HUES6 (cell line): ENCODE measurements at regions not wholly inside any gene's neighbourhood (a gene's known extent, or its start where the extent isn't known, plus 50 kb on each side); places are given as distances from the start of the nearest gene placed in this dataset.
"Not testable (repeated sequence)": the region's sequence is repeated elsewhere in the genome, so short reads cannot be mapped to it uniquely, and the experiment has no call there.

Source experiments
- H3K27ac ChIP-seq: 2 replicates; pipeline ENCODE4 v1.7.0; 2013; ENCODE audit warnings: low read depth, mild to moderate bottlenecking, low read length, inconsistent platforms
- H3K27me3 ChIP-seq: 2 replicates; pipeline ENCODE4 v1.6.1; 2013; ENCODE audit warnings: low read length; ENCODE audit not compliant: control insufficient read depth, insufficient read depth
- H3K36me3 ChIP-seq: 2 replicates; pipeline ENCODE4 v1.6.1; 2013; ENCODE audit warnings: low read length; ENCODE audit not compliant: control insufficient read depth, insufficient read depth
- H3K4me1 ChIP-seq: 2 replicates; pipeline ENCODE4 v1.6.1; 2013; ENCODE audit warnings: low read length; ENCODE audit not compliant: control insufficient read depth, insufficient read depth
- H3K4me3 ChIP-seq: 2 replicates; pipeline ENCODE4 v1.5.1; 2013; ENCODE audit warnings: low read depth, low read length
- H3K9ac ChIP-seq: one replicate; pipeline ENCODE4 v1.6.1; 2013; ENCODE audit warnings: mild to moderate bottlenecking, low read length
- H3K9me3 ChIP-seq: 2 replicates; pipeline ENCODE4 v1.6.1; 2013; ENCODE audit warnings: low read depth, low read length; ENCODE audit not compliant: control insufficient read depth, insufficient read depth

GRCh38 chrX:4059893-4060292 is 346.4 kb upstream of the PRKX start:
- Histone ChIP-seq H3K9ac (no peak overlapping the region), H3K9me3 (no peaks in the 10 kb centered on the region), H3K4me1 (no peaks in the 10 kb centered on the region), H3K27ac (no peak overlapping the region), H3K4me3 (no peak overlapping the region), H3K36me3 (no peaks in the 10 kb centered on the region), H3K27me3 (no peaks in the 10 kb centered on the region; the same call in 1 of the 2 replicates)

- no peak overlapping the region for H3K27ac ChIP-seq
- H3K4me1 ChIP-seq, result no peaks in the 10 kb centered on the region
- no peak overlapping the region for H3K4me3 ChIP-seq
- no peak overlapping the region for H3K9ac ChIP-seq
- H3K36me3 ChIP-seq, result no peaks in the 10 kb centered on the region
- H3K27me3 ChIP-seq, result no peaks in the 10 kb centered on the region
- no peaks in the 10 kb centered on the region for H3K9me3 ChIP-seq
Observed at GRCh38 chrX:4043951-4044350, 330.5 kb upstream of the PRKX start.

GRCh38 chrX:4035874-4036273 is 322.4 kb upstream of the PRKX start:
- Histone ChIP-seq H3K4me3 (no peak overlapping the region), H3K27me3 (no peaks in the 10 kb centered on the region), H3K4me1 (no peaks in the 10 kb centered on the region), H3K9ac (no peak overlapping the region), H3K27ac (no peak overlapping the region), H3K36me3 (no peaks in the 10 kb centered on the region), H3K9me3 (peaks cover 6% of the 10 kb centered on the region; the same call in 1 of the 2 replicates)

GRCh38 chrX:4028151-4028550 is 314.7 kb upstream of the PRKX start:
- no peaks in the 10 kb centered on the region for H3K36me3 ChIP-seq
- H3K9ac ChIP-seq, result no peak overlapping the region
- H3K4me1 ChIP-seq, result no peaks in the 10 kb centered on the region
- no peaks in the 10 kb centered on the region; the same call in 1 of the 2 replicates for H3K27me3 ChIP-seq
- H3K4me3 ChIP-seq, result no peak overlapping the region
- no peak overlapping the region for H3K27ac ChIP-seq
- H3K9me3 ChIP-seq, result no peaks in the 10 kb centered on the region

- Histone ChIP-seq H3K27ac (no peak overlapping the region), H3K9ac (no peak overlapping the region), H3K4me1 (no peaks in the 10 kb centered on the region), H3K9me3 (no peaks in the 10 kb centered on the region), H3K36me3 (no peaks in the 10 kb centered on the region), H3K4me3 (no peak overlapping the region), H3K27me3 (no peaks in the 10 kb centered on the region)
Observed at GRCh38 chrX:4005281-4005680, 291.8 kb upstream of the PRKX start.

- Histone ChIP-seq H3K9ac (no peak overlapping the region), H3K4me3 (no peak overlapping the region), H3K27me3 (no peaks in the 10 kb centered on the region), H3K27ac (no peak overlapping the region), H3K36me3 (no peaks in the 10 kb centered on the region), H3K4me1 (no peaks in the 10 kb centered on the region), H3K9me3 (no peaks in the 10 kb centered on the region)
Observed at GRCh38 chrX:4004822-4005221, 291.4 kb upstream of the PRKX start.

- no peak overlapping the region for H3K27ac ChIP-seq
- no peaks in the 10 kb centered on the region for H3K36me3 ChIP-seq
- H3K27me3 ChIP-seq, result no peaks in the 10 kb centered on the region
- H3K9me3 ChIP-seq, result peaks cover 7% of the 10 kb centered on the region
- H3K9ac ChIP-seq, result no peak overlapping the region
- H3K4me1 ChIP-seq, result no peaks in the 10 kb centered on the region
- no peak overlapping the region for H3K4me3 ChIP-seq
Observed at GRCh38 chrX:3994315-3994714, 280.9 kb upstream of the PRKX start.

GRCh38 chrX:3990569-3990968 is 277.1 kb upstream of the PRKX start:
- no peaks in the 10 kb centered on the region for H3K36me3 ChIP-seq
- H3K27me3 ChIP-seq, result no peaks in the 10 kb centered on the region
- no peak overlapping the region for H3K27ac ChIP-seq
- 0 out of 2 replicates have a peak, but pooled peaks cover 3% of the 10 kb centered on the region for H3K9me3 ChIP-seq
- H3K4me3 ChIP-seq, result no peak overlapping the region
- H3K4me1 ChIP-seq, result no peaks in the 10 kb centered on the region
- H3K9ac ChIP-seq, result no peak overlapping the region

- not testable (repeated sequence) for H3K4me3 ChIP-seq, H3K4me1 ChIP-seq, H3K9ac ChIP-seq, H3K27me3 ChIP-seq, H3K9me3 ChIP-seq, H3K36me3 ChIP-seq, H3K27ac ChIP-seq
Observed at GRCh38 chrX:3972104-3972858, 258.8 kb upstream of the PRKX start.

GRCh38 chrX:3968749-3969148 is 255.3 kb upstream of the PRKX start:
- no peaks in the 10 kb centered on the region; the same call in 1 of the 2 replicates for H3K4me1 ChIP-seq
- H3K36me3 ChIP-seq, result no peaks in the 10 kb centered on the region
- no peak overlapping the region for H3K27ac ChIP-seq
- H3K27me3 ChIP-seq, result no peaks in the 10 kb centered on the region
- no peak overlapping the region for H3K4me3 ChIP-seq
- no peak overlapping the region for H3K9ac ChIP-seq
- H3K9me3 ChIP-seq, result peaks cover 4% of the 10 kb centered on the region; the same call in 1 of the 2 replicates

- Histone ChIP-seq H3K36me3 (no peaks in the 10 kb centered on the region), H3K27me3 (no peaks in the 10 kb centered on the region), H3K9ac (no peak overlapping the region), H3K27ac (no peak overlapping the region), H3K4me1 (peaks cover 6% of the 10 kb centered on the region), H3K4me3 (no peak overlapping the region), H3K9me3 (peaks cover 10% of the 10 kb centered on the region)
Observed at GRCh38 chrX:3963980-3964379, 250.5 kb upstream of the PRKX start.
